GM18868 (cell line): ENCODE measurements at regions not wholly inside any gene's neighbourhood (a gene's known extent, or its start where the extent isn't known, plus 50 kb on each side); places are given as distances from the start of the nearest gene placed in this dataset.

Experiments
- ATAC-seq: cut with Tn5 transposase; IDR thresholded peaks from one replicate; pipeline ENCODE4 v1.9.1; 2021; ENCODE audit warnings: mild to moderate bottlenecking, moderate library complexity; ENCODE audit not compliant: unreplicated experiment

GRCh38 chr4:41318839-41319530 is 62.3 kb downstream of the UCHL1 start:
- no peak for ATAC-seq

DNA sequence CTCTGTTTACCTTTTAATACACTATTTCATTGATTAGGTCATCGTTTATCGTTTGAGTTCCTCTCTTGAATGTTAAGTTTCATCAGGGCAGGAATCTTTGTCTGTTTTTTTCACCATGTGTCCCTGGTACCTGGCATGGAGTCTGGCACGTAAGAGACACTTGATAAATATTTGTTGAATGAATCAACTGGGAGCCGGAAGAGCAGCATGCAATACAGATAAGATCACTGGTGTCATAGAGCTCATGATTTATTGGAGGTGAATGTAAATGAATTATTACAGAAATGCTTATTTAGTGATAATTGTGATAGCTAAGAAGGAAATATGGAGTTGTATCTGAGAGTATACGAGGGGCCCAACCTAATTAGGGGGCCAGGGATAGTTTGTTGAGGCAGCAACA is 62.8 kb downstream of the UCHL1 start:
- ATAC-seq = no peak

DNA sequence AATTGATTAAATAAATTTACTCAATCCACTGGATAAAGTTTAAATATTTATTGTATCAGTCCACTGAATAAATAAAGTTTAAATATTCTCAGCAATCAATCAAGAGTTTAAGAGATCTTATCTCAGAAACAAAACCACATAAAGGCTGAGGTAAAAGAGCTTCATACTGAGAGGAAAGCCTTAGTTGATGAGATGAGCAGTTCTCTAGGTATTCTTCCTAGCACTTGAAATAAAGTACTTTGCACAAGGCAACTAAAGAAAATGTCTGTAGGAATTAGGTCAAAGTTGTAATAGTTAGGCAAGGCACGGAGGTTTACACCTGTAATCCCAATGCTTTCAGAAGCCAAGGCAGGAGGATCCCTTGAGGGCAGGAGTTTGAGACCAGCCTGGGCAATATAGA is 63.5 kb downstream of the UCHL1 start:
- ATAC-seq = no peak

GRCh38 chr4:41320786-41321185 is 64.1 kb downstream of the UCHL1 start:
- ATAC-seq = no peak

GRCh38 chr4:41321216-41321945 is 64.7 kb downstream of the UCHL1 start:
- no peak for ATAC-seq

DNA sequence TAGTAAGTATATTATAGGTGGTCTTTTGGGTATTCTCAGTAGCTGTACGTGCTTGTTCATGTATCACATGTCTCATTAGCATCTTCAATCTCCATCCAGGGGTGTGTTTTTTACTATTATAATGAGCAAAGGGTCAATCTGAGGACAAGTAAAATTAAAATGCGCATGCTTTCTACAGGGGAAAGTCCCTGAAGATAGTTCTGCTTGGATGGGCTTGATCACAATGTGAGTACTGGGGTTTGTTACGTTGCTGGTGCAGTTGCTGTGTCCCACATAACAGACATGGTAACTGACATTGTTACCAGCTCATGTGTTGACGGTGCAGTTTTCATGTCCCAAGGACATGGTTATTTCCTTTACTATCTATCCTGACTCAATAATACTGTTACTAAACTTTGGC is 65.9 kb downstream of the UCHL1 start:
- ATAC-seq = peak; percentile 66

GRCh38 chr4:41323179-41323578 is 66.5 kb downstream of the UCHL1 start:
- ATAC-seq = no peak

DNA sequence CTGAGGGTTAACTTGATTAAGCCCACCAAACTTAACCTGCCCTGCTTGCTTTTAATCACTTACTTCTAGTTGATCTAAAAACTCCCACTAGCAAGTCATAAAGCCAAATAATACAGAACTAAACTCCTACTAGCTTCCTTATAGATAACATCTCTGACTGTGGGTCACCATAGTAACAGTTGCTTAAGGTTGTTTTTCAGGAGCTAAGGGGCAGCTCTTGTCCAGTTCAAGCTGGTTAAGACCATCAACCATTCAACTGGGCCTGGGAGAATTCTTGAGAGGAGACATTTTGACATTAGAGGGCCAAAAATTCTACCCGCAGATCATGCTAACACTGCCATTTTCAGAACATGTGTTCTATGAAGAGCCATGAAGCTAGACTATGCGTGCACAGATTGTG is 67.0 kb downstream of the UCHL1 start:
- no peak for ATAC-seq

DNA sequence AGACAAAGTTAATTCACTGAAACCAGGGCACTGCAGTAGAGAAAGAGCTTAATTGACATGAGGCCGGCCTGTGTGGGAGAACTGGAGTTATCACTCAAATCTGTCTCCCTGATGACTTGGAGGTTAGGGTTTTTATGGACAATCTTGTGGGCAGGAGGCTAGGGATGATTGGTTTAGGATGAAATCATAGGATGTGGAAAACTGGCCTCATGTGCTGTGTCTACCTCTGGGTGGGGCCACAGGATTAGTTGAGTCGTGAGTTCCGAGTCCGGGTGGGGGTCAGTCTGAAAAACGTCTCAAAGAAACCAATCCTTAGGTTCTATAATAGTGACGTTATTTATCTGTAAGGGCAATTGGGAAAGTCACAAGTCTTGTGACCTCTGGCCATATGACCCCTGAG is 68.1 kb downstream of the UCHL1 start:
- no peak for ATAC-seq

DNA sequence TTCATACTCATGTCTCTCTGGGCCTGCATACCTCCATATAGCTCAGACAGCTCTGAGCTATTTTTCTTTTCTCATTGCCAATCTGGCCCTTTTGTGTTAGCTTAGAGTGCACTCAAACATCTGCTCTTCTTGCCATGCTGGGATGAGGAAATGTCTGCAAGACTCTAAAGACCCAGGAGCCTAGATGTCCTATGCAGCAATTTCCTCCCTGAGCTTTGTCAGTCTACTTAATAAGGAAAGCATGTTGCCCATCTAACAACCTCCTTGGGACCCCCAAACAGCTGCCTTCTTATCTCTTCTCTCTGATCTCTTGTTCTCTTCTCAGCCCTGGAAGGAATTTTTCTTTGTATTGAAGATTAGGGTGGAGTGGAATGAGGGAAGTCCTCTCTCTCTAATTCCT is 69.2 kb downstream of the UCHL1 start:
- no peak for ATAC-seq

DNA sequence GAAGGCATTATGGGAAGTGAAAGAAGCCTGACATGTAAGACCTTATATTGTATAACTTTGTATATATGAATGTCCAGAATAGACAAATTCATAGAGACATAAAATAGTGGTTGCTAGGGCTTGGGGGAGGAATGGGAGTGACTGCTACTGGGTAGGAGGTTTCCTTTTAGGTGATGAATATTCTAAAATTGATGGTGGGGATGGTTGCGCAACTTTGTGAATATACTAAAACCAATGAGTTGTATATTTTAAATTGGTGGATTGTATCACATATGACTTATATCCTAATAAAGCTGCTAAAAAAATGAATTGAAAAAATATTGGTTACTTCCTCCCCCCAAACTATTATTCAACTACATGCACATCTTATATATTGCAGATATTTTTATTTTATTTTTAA is 70.0 kb downstream of the UCHL1 start:
- no peak for ATAC-seq

DNA sequence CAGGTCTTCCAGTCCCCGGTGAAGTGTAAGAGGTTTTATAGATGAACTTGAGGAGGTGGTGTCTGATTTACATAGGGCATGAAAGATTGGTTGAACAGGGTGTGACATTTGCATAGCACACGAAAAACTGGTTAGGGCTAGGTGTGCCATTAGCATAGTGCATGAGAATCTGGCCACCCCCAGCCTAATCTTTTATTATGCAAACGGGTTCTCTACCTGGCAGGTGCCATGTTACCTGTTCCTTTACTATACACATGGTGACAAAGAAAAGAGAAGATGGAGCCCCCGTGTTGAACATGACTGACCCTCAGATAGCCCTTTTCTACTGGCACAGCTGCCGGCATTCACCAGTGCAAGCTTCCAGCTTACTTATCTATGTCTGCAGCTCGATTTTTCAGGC is 71.0 kb downstream of the UCHL1 start:
- no peak for ATAC-seq

GRCh38 chr4:41329361-41329760 is 72.6 kb downstream of the UCHL1 start:
- no peak for ATAC-seq

- no peak for ATAC-seq
Measured at GRCh38 chr4:41331224-41331623, 74.5 kb downstream of the UCHL1 start.

GRCh38 chr4:41332510-41333054 is 75.9 kb downstream of the UCHL1 start:
- ATAC-seq = no peak

DNA sequence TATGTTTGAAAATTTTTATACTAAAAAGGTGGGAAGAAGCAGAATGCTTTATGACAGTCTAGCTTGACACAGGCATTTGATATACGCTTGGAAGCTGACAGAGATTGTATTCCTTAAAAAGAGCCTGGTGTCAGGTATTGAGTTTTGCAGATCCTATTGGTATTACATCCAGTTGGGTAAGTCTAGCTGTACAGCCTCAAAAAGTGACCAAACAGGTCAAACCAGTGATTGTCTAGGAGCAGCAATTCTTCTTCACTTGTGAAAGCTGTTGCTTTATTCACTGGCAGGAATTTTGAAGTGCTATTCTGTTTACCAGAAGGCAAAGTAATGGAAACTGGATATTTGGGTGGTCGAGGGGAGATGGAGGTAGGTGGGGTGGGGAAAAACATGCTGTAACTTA is 77.5 kb downstream of the UCHL1 start:
- no peak for ATAC-seq

- no peak for ATAC-seq
Measured at GRCh38 chr4:41339812-41340809, 83.4 kb downstream of the UCHL1 start.

- no peak for ATAC-seq
Measured at GRCh38 chr4:41346306-41347061, 89.8 kb downstream of the UCHL1 start.

DNA sequence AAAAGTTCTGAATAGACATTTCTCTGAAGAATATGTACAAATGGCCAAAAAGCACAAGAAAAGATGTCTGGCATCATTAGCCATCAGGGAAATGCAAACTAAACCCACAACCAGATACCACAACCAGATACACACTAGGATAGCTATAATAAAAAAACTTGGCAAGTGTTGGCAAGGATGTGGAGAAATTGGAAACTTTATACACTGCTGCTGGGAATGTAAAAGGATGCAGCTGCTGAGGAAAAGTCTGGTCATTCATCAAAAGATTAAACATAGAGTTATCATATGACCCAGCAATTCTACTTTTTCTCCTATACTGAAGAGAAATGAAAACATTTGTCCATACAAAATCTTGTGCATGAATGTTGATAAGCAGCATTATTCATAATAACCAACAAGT is 92.3 kb downstream of the UCHL1 start:
- ATAC-seq = no peak

GRCh38 chr4:41358647-41359421 is 102.1 kb downstream of the UCHL1 start:
- ATAC-seq = no peak
